GM20000 (cell line): ENCODE measurements at regions not wholly inside any gene's neighbourhood (a gene's known extent, or its start where the extent isn't known, plus 50 kb on each side); places are given as distances from the start of the nearest gene placed in this dataset.
"Not testable (repeated sequence)": the region's sequence is repeated elsewhere in the genome, so short reads cannot be mapped to it uniquely, and the experiment has no call there.

Source experiments
- DNase-seq: peaks from one replicate; pipeline ENCODE4 v3.0.0; 2012; ENCODE audit warnings: low spot score
- CTCF ChIP-seq: IDR thresholded peaks from 2 replicates; pipeline ENCODE4 v1.5.1; 2012; ENCODE audit warnings: mild to moderate bottlenecking, control low read depth; ENCODE audit errors: extremely low read depth, missing control alignments

- TF ChIP-seq CTCF = no peak
- no peak for DNase-seq
These were observed 381.7 kb upstream of the AMOT start for GRCh38 chrX:113222305-113222704.

- TF ChIP-seq CTCF = no peak
- no peak for DNase-seq
These were observed 371.4 kb upstream of the AMOT start for GRCh38 chrX:113212052-113212451.

- no peak for DNase-seq
- TF ChIP-seq CTCF = no peak
These were observed 362.0 kb upstream of the AMOT start for GRCh38 chrX:113202601-113203000.

- no peak for DNase-seq
- no peak for TF ChIP-seq CTCF
These were observed 355.3 kb upstream of the AMOT start for GRCh38 chrX:113195949-113196348.

- DNase-seq = no peak
- no peak for TF ChIP-seq CTCF
These were observed 351.8 kb upstream of the AMOT start for GRCh38 chrX:113192418-113192817.

- DNase-seq = no peak
- no peak for TF ChIP-seq CTCF
These were observed 316.9 kb upstream of the AMOT start for GRCh38 chrX:113157496-113157895.

- DNase-seq = not testable (repeated sequence)
These were observed 313.7 kb upstream of the AMOT start for GRCh38 chrX:113154315-113154714.

- DNase-seq = no peak
- TF ChIP-seq CTCF = no peak
These were observed 296.2 kb upstream of the AMOT start for GRCh38 chrX:113136836-113137235.
